ENCODE measurements at regions not wholly inside any gene's neighbourhood (a gene's known extent, or its start where the extent isn't known, plus 50 kb on each side); places are given as distances from the start of the nearest gene placed in this dataset.

DNA sequence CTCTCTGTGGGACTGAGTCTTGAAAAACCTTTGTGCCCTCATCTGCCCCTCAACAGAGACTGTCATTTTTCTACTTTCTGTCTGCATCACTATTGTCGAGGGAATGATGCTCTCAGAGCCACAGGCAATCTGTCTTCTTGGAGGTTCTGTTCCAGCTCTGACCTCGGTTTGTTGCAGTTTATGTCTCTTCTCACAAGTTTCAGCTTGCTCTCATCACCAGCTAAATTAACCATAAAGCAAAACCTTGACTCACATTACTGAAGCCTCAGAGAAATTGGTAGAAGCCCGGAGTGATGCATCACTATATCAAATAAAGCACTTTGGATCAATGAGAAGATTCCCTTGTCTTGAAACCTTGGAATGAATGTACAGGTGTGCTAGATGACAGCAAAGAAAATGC lies 60.6 kb upstream of the BLID start:
- DNase-seq = no peak
- intact Hi-C loops (cut with DNase I) = no loop called here
- H3K4me1 ChIP-seq (replicated peaks in 1 of 2) = peaks cover 0 to 9% of the 10 kb centered on the region in 2 donors
- no peak overlapping the region for H3K4me3 ChIP-seq
- H3K36me3 ChIP-seq (replicated peaks in 1 of 2) = no peaks in the 10 kb centered on the region
- no peak overlapping the region for H3K27ac ChIP-seq
- WGBS, 4 donors = 82 to 91% (median 86%) methylated on average over 3 of the region's 3 CpGs
- TF ChIP-seq POLR2A (IDR thresholded peaks at IDR 0.05) = no peak
- TF ChIP-seq CTCF (IDR thresholded peaks at IDR 0.05) = no peak
- no peaks in the 10 kb centered on the region for H3K27me3 ChIP-seq
- H3K9me3 ChIP-seq (replicated peaks in 1 of 3) = no peaks in the 10 kb centered on the region

DNA sequence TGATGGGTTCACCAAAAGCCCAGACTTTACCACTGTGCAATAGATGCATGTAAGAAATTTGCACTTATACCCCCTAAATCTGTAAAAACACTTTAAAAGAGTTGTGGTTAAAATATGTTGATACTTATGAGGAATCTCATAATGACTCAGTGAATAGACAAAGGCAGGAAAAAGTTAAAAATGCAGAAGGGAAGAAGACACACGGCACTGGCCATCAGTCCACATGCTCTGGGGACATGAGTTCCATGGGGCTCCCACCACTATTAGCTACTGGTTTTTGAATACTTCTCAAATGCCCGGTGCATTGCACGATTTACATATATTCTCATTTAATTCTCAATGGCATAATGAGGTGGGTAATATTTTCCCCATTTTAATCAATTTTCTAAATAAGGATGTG lies 59.3 kb upstream of the BLID start:
- no peaks in the 10 kb centered on the region for H3K27me3 ChIP-seq
- 87 to 91% (median 87%) methylated on average over 3 of the region's 3 CpGs for WGBS, 4 donors
- peaks cover 0 to 5% of the 10 kb centered on the region in 2 donors for H3K4me1 ChIP-seq (replicated peaks in 1 of 2)
- no peaks in the 10 kb centered on the region for H3K36me3 ChIP-seq (replicated peaks in 1 of 2)
- no peak overlapping the region for H3K4me3 ChIP-seq
- H3K9me3 ChIP-seq (replicated peaks in 1 of 3) = no peaks in the 10 kb centered on the region
- H3K27ac ChIP-seq = no peak overlapping the region
- intact Hi-C loops (cut with DNase I) = no loop called here
- no peak for DNase-seq
- TF ChIP-seq CTCF (IDR thresholded peaks at IDR 0.05) (no peak), POLR2A (IDR thresholded peaks at IDR 0.05) (no peak)

- intact Hi-C loops (cut with DNase I) = no loop called here
- TF ChIP-seq POLR2A (IDR thresholded peaks at IDR 0.05) (no peak), CTCF (IDR thresholded peaks at IDR 0.05) (no peak)
These were observed 57.6 kb upstream of the BLID start for GRCh38 chr11:122173587-122173986.

DNA sequence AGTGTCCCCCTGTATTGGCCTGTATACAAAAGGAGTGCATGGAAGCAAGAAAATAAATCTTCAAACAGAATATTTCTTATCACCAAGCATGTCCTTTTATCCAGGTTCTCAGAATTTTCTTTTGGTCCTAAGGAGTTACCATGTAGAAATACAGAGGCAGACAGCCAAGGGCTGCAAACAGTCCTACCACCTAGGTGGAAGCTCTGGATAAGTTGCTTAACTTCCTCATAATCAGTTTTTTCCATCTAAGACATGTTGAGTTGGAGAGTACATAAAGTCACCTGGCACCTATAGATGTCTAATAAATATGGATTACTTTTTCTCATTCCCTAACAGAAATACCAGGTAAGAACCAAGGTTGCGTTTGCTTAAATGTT lies 57.0 kb upstream of the BLID start:
- H3K36me3 ChIP-seq (replicated peaks in 1 of 2) = no peaks in the 10 kb centered on the region
- no peak for DNase-seq
- intact Hi-C loops (cut with DNase I) = no loop called here
- WGBS, 4 donors = 91 to 93% (median 91%) methylated on average over 1 of the region's 1 CpG
- no peaks in the 10 kb centered on the region for H3K9me3 ChIP-seq (replicated peaks in 1 of 3)
- no peak overlapping the region for H3K4me3 ChIP-seq
- no peaks in the 10 kb centered on the region for H3K27me3 ChIP-seq
- no peaks in the 10 kb centered on the region for H3K4me1 ChIP-seq (replicated peaks in 1 of 2)
- no peak overlapping the region for H3K27ac ChIP-seq
- TF ChIP-seq CTCF (IDR thresholded peaks at IDR 0.05) = no peak
- TF ChIP-seq POLR2A (IDR thresholded peaks at IDR 0.05) = no peak

More at GRCh38 chr11:122173587-122173986, 57.6 kb upstream of the BLID start:
- H3K4me3 ChIP-seq = no peak overlapping the region
- DNase-seq = no peak
- H3K27ac ChIP-seq = no peak overlapping the region
- no peaks in the 10 kb centered on the region for H3K27me3 ChIP-seq
- WGBS, 4 donors = 76 to 88% (median 82%) methylated on average over 4 of the region's 4 CpGs
- H3K9me3 ChIP-seq (replicated peaks in 1 of 3) = no peaks in the 10 kb centered on the region
- no peaks in the 10 kb centered on the region for H3K36me3 ChIP-seq (replicated peaks in 1 of 2)
- no peaks in the 10 kb centered on the region for H3K4me1 ChIP-seq (replicated peaks in 1 of 2)

Measured in adrenal gland (tissue), 9 donors.